ENCODE measurements at regions not wholly inside any gene's neighbourhood (a gene's known extent, or its start where the extent isn't known, plus 50 kb on each side); places are given as distances from the start of the nearest gene placed in this dataset.

- no peak for DNase-seq (ENCODE audit: low read depth in 2 of 2)
Measured at GRCh38 chr13:111474136-111475002, 153.9 kb downstream of the TEX29 start.

GRCh38 chr13:111475488-111475887 lies 155.0 kb downstream of the TEX29 start:
- no peak for DNase-seq (ENCODE audit: low read depth in 2 of 2)

GRCh38 chr13:111476197-111476596 lies 155.8 kb downstream of the TEX29 start:
- no peak for DNase-seq (ENCODE audit: low read depth in 2 of 2)

- DNase-seq (ENCODE audit: low read depth in 2 of 2), result no peak
Measured at GRCh38 chr13:111479412-111479811, 159.0 kb downstream of the TEX29 start.

- DNase-seq (ENCODE audit: low read depth in 2 of 2), result no peak
Measured at GRCh38 chr13:111480503-111480902, 160.1 kb downstream of the TEX29 start.

- no peak for DNase-seq (ENCODE audit: low read depth in 2 of 2)
Measured at GRCh38 chr13:111480976-111481375, 160.5 kb downstream of the TEX29 start.

GRCh38 chr13:111482126-111482525 lies 161.7 kb downstream of the TEX29 start:
- DNase-seq (ENCODE audit: low read depth in 2 of 2), result no peak

- no peak for DNase-seq (ENCODE audit: low read depth in 2 of 2)
Measured at GRCh38 chr13:111482806-111483620, 162.6 kb downstream of the TEX29 start.

GRCh38 chr13:111483621-111483987 lies 163.2 kb downstream of the TEX29 start:
- no peak for DNase-seq (ENCODE audit: low read depth in 2 of 2)

- no peak for DNase-seq (ENCODE audit: low read depth in 2 of 2)
Measured at GRCh38 chr13:111484141-111484925, 163.9 kb downstream of the TEX29 start.

GRCh38 chr13:111484959-111485358 lies 164.5 kb downstream of the TEX29 start:
- DNase-seq (ENCODE audit: low read depth in 2 of 2), result no peak

GRCh38 chr13:111485491-111486250 lies 165.2 kb downstream of the TEX29 start:
- DNase-seq (ENCODE audit: low read depth in 2 of 2), result no peak

GRCh38 chr13:111486331-111486730 lies 165.9 kb downstream of the TEX29 start:
- no peak for DNase-seq (ENCODE audit: low read depth in 2 of 2)

- no peak for DNase-seq (ENCODE audit: low read depth in 2 of 2)
Measured at GRCh38 chr13:111486801-111487200, 166.4 kb downstream of the TEX29 start.

GRCh38 chr13:111488486-111489132 lies 168.2 kb downstream of the TEX29 start:
- no peak for DNase-seq (ENCODE audit: low read depth in 2 of 2)

- no peak for DNase-seq (ENCODE audit: low read depth in 2 of 2)
Measured at GRCh38 chr13:111489301-111489700, 168.9 kb downstream of the TEX29 start.

- DNase-seq (ENCODE audit: low read depth in 2 of 2), result no peak
Measured at GRCh38 chr13:111490611-111491010, 170.2 kb downstream of the TEX29 start.

- DNase-seq (ENCODE audit: low read depth in 2 of 2), result no peak
Measured at GRCh38 chr13:111491021-111491420, 170.6 kb downstream of the TEX29 start.

- DNase-seq (ENCODE audit: low read depth in 2 of 2), result no peak
Measured at GRCh38 chr13:111491659-111492058, 171.2 kb downstream of the TEX29 start.

GRCh38 chr13:111492341-111492950 lies 172.0 kb downstream of the TEX29 start:
- DNase-seq (ENCODE audit: low read depth in 2 of 2), result no peak
